ENCODE measurements at regions not wholly inside any gene's neighbourhood (a gene's known extent, or its start where the extent isn't known, plus 50 kb on each side); places are given as distances from the start of the nearest gene placed in this dataset.

DNA sequence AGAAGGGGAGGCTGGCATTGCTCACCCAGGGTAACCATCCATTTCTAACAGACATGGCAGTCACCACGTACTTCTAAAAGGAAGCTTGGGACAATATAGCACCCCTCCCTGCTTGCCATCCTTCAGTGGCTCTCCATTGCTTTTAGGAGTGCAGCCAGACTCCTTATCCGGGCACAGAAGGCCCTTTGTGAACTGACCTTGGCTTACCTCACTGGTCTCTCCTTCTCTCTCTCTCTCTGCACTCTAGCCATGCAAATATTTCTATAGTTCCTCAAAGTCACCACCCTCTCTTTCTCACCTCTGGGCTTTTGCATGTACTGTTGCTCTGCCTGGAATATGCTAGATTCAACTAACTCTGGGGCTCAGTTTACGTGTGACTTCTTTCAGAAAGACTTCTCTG is 301.1 kb downstream of the SHQ1 start:
- no peak overlapping the region for H3K9ac ChIP-seq (replicated peaks; ENCODE audit: extremely low read depth, insufficient read depth, low read length)
- dilution Hi-C loops (cut with MboI; ENCODE audit: extremely low pct_ligation_motif_present, low sequenced_read_pairs) (no loop called here), intact Hi-C loops (cut with micrococcal nuclease) (no loop called here)
- CTCF ChIA-PET, result interaction anchor here (1.6 kb wide), 1 partner anchor 34 kb away, joined by 4 read pairs; no protein-coding TSS in a partner anchor
- no peak overlapping the region for H3K27ac ChIP-seq (ENCODE audit: insufficient read depth, low read depth, low read length)
- no peaks in the 10 kb centered on the region for H3K79me2 ChIP-seq (ENCODE audit: control insufficient read depth, insufficient read depth, low read length)
- DNase-seq (ENCODE audit: low read depth, low spot score) (no peak), FAIRE-seq (no peak)
- no peaks in the 10 kb centered on the region for H3K36me3 ChIP-seq (ENCODE audit: control insufficient read depth in 2 of 2, extremely low read depth in 1 of 2, insufficient read depth in 2 of 2, low read length in 2 of 2)
- H3K9me3 ChIP-seq (replicated peaks; ENCODE audit: control insufficient read depth, insufficient read depth, low read length), result no peaks in the 10 kb centered on the region
- H3K4me1 ChIP-seq (ENCODE audit: control insufficient read depth, extremely low read depth, insufficient read depth, low read length), result no peaks in the 10 kb centered on the region
- no peaks in the 10 kb centered on the region for H4K20me1 ChIP-seq (replicated peaks; ENCODE audit: control insufficient read depth, extremely low read depth, insufficient read depth, low read length)
- H3K4me3 ChIP-seq (replicated peaks in 1 of 3; ENCODE audit: insufficient read depth in 1 of 3, low read depth in 1 of 3, low read length in 3 of 3), result no peak overlapping the region
- no TSS peak for BruUV-seq (replicated peaks)
- TF ChIP-seq FOS (IDR thresholded peaks at IDR 0.05; ENCODE audit: borderline replicate concordance, insufficient read depth, low read length), result no peak
- no peak for TF ChIP-seq CTCF (IDR thresholded peaks at IDR 0.05; ENCODE audit: extremely low read depth in 1 of 2, insufficient read depth in 1 of 2, low read depth in 1 of 2, low read length in 2 of 2)
- no peak for TF ChIP-seq MAX (IDR thresholded peaks at IDR 0.05; ENCODE audit: insufficient read depth, insufficient read length)
- TF ChIP-seq MYC (IDR thresholded peaks at IDR 0.05; ENCODE audit: low read depth, low read length), result no peak
- no peaks in the 10 kb centered on the region for H3K27me3 ChIP-seq (ENCODE audit: control insufficient read depth in 2 of 2, insufficient read depth in 2 of 2, low read length in 2 of 2)
- H3K4me2 ChIP-seq (ENCODE audit: insufficient read depth, low read length), result no peak overlapping the region
- H3K9me1 ChIP-seq (replicated peaks; ENCODE audit: control insufficient read depth, extremely low read depth, insufficient read depth, low read length), result no peaks in the 10 kb centered on the region
- H2AFZ ChIP-seq (ENCODE audit: low read depth, low read length), result no peak overlapping the region
- POLR2A ChIA-PET, result no interaction called here

GRCh38 chr3:72544239-72544638 is 304.0 kb downstream of the SHQ1 start:
- Histone ChIP-seq H3K9me1 (replicated peaks; ENCODE audit: control insufficient read depth, extremely low read depth, insufficient read depth, low read length) (no peaks in the 10 kb centered on the region), H3K4me2 (ENCODE audit: insufficient read depth, low read length) (no peak overlapping the region), H3K4me3 (replicated peaks in 1 of 3; ENCODE audit: insufficient read depth in 1 of 3, low read depth in 1 of 3, low read length in 3 of 3) (no peak overlapping the region), H3K9me3 (replicated peaks; ENCODE audit: control insufficient read depth, insufficient read depth, low read length) (no peaks in the 10 kb centered on the region), H3K4me1 (ENCODE audit: control insufficient read depth, extremely low read depth, insufficient read depth, low read length) (no peaks in the 10 kb centered on the region), H3K36me3 (ENCODE audit: control insufficient read depth in 2 of 2, extremely low read depth in 1 of 2, insufficient read depth in 2 of 2, low read length in 2 of 2) (no peaks in the 10 kb centered on the region), H3K27ac (ENCODE audit: insufficient read depth, low read depth, low read length) (no peak overlapping the region), H2AFZ (ENCODE audit: low read depth, low read length) (no peak overlapping the region), H3K79me2 (ENCODE audit: control insufficient read depth, insufficient read depth, low read length) (no peaks in the 10 kb centered on the region), H3K9ac (replicated peaks; ENCODE audit: extremely low read depth, insufficient read depth, low read length) (no peak overlapping the region), H4K20me1 (replicated peaks; ENCODE audit: control insufficient read depth, extremely low read depth, insufficient read depth, low read length) (no peaks in the 10 kb centered on the region), H3K27me3 (ENCODE audit: control insufficient read depth in 2 of 2, insufficient read depth in 2 of 2, low read length in 2 of 2) (no peaks in the 10 kb centered on the region)
- intact Hi-C loops (cut with micrococcal nuclease), result no loop called here
- ChIA-PET POLR2A (no interaction called here), CTCF (no interaction called here)
- dilution Hi-C loops (cut with MboI; ENCODE audit: extremely low pct_ligation_motif_present, low sequenced_read_pairs), result no loop called here
- TF ChIP-seq MYC (IDR thresholded peaks at IDR 0.05; ENCODE audit: low read depth, low read length) (no peak), CTCF (IDR thresholded peaks at IDR 0.05; ENCODE audit: extremely low read depth in 1 of 2, insufficient read depth in 1 of 2, low read depth in 1 of 2, low read length in 2 of 2) (no peak), GATA2 (IDR thresholded peaks at IDR 0.05; ENCODE audit: insufficient read depth, insufficient read length, low read depth, low read length) (no peak), POLR2AphosphoS5 (IDR thresholded peaks at IDR 0.05; ENCODE audit: insufficient read depth, low read depth, low read length) (no peak), MAX (IDR thresholded peaks at IDR 0.05; ENCODE audit: insufficient read depth, insufficient read length) (no peak), POLR2A (IDR thresholded peaks at IDR 0.05; ENCODE audit: low read depth, low read length) (no peak), FOS (IDR thresholded peaks at IDR 0.05; ENCODE audit: borderline replicate concordance, insufficient read depth, low read length) (no peak), EZH2 (IDR thresholded peaks at IDR 0.05; ENCODE audit: borderline replicate concordance, low read depth, low read length, severe bottlenecking) (no peak), JUN (IDR thresholded peaks at IDR 0.05; ENCODE audit: borderline replicate concordance, insufficient read depth, insufficient read length, low read depth) (no peak)
- FAIRE-seq (no peak), DNase-seq (ENCODE audit: low read depth, low spot score) (no peak)
- no TSS peak for BruUV-seq (replicated peaks)

Data from endothelial cell of umbilical vein (primary cell).